ENCODE measurements at regions not wholly inside any gene's neighbourhood (a gene's known extent, or its start where the extent isn't known, plus 50 kb on each side); places are given as distances from the start of the nearest gene placed in this dataset.
A peak's percentile ranks its signal among the peaks of the same experiment; 100 is the strongest.

GRCh38 chr10:78772486-78772885 lies 296.3 kb upstream of the ZMIZ1 start:
- peak overlapping the region in 1 of 4 donors; percentile 43 for H3K27ac ChIP-seq

GRCh38 chr10:78772986-78773530 lies 295.7 kb upstream of the ZMIZ1 start:
- DNase-seq: peak; percentile 11 to 12
- Histone ChIP-seq H3K27ac (no peak overlapping the region), H3K36me3 (no peaks in the 10 kb centered on the region), H3K4me1 (peaks cover 0 to 3% (median 0%) of the 10 kb centered on the region in 4 donors), H3K27me3 (no peaks in the 10 kb centered on the region), H3K4me3 (no peak overlapping the region), H3K9me3 (no peaks in the 10 kb centered on the region)
- ATAC-seq (ENCODE audit: low FRiP score in 2 of 2): no peak
- no peak for TF ChIP-seq EP300 (IDR thresholded peaks at IDR 0.05)
- TF ChIP-seq, protein P1, sequence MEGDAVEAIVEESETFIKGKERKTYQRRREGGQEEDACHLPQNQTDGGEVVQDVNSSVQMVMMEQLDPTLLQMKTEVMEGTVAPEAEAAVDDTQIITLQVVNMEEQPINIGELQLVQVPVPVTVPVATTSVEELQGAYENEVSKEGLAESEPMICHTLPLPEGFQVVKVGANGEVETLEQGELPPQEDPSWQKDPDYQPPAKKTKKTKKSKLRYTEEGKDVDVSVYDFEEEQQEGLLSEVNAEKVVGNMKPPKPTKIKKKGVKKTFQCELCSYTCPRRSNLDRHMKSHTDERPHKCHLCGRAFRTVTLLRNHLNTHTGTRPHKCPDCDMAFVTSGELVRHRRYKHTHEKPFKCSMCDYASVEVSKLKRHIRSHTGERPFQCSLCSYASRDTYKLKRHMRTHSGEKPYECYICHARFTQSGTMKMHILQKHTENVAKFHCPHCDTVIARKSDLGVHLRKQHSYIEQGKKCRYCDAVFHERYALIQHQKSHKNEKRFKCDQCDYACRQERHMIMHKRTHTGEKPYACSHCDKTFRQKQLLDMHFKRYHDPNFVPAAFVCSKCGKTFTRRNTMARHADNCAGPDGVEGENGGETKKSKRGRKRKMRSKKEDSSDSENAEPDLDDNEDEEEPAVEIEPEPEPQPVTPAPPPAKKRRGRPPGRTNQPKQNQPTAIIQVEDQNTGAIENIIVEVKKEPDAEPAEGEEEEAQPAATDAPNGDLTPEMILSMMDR (IDR thresholded peaks at IDR 0.05): no peak
- WGBS, 2 donors: 90 to 91% methylated on average over 10 to 12 of the region's 12 CpGs

More at GRCh38 chr10:78772486-78772885, 296.3 kb upstream of the ZMIZ1 start:
- TF ChIP-seq POLR2A (IDR thresholded peaks at IDR 0.05) (no peak), EP300 (IDR thresholded peaks at IDR 0.05) (no peak), POLR2AphosphoS5 (IDR thresholded peaks at IDR 0.05) (no peak)
- H3K27me3 ChIP-seq: no peaks in the 10 kb centered on the region
- H3K9me3 ChIP-seq: no peaks in the 10 kb centered on the region
- H3K36me3 ChIP-seq: no peaks in the 10 kb centered on the region
- DNase-seq: peak in 1 of 2 donors; percentile 6
- ATAC-seq (ENCODE audit: low FRiP score in 2 of 2): no peak
- H3K4me1 ChIP-seq: peaks cover 0 to 3% (median 0%) of the 10 kb centered on the region in 4 donors
- no peak overlapping the region for H3K4me3 ChIP-seq
- WGBS, 2 donors: 88 to 89% methylated on average over 4 to 8 of the region's 8 CpGs

DNA sequence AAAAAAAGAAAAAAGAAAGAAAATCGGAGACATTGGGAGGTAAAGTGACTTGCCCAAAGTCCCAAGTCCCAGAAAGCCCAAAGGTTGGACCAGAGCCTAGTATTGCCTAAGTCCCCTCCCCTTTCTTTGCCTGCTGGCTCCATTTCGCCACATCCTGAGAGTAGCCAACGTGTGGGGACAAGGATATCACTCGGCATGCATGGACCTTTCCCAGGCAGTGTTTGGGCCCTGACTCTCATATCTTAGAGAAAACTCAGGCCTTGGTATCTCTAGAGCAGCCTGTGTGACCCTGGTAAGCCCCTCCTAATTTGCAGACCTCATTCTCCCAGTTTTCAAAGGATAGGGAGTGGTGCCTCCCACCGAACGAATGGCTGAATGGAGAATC lies 294.2 kb upstream of the ZMIZ1 start:
- Histone ChIP-seq H3K9me3 (no peaks in the 10 kb centered on the region), H3K27me3 (no peaks in the 10 kb centered on the region), H3K4me3 (no peak overlapping the region), H3K27ac (peak overlapping the region; percentile 13 to 55 (median 40)), H3K4me1 (peaks cover 0 to 3% (median 0%) of the 10 kb centered on the region in 4 donors), H3K36me3 (no peaks in the 10 kb centered on the region)
- ATAC-seq (ENCODE audit: low FRiP score in 2 of 2) (no peak), DNase-seq (peak in 1 of 2 donors; percentile 19)
- WGBS, 2 donors: 61 to 66% methylated on average over 6 of the region's 6 CpGs
- no peak for TF ChIP-seq POLR2AphosphoS5 (IDR thresholded peaks at IDR 0.05)
- no peak for TF ChIP-seq EP300 (IDR thresholded peaks at IDR 0.05)
- TF ChIP-seq POLR2A (IDR thresholded peaks at IDR 0.05): no peak
- TF ChIP-seq, protein P1 (IDR thresholded peaks at IDR 0.05): no peak

DNA sequence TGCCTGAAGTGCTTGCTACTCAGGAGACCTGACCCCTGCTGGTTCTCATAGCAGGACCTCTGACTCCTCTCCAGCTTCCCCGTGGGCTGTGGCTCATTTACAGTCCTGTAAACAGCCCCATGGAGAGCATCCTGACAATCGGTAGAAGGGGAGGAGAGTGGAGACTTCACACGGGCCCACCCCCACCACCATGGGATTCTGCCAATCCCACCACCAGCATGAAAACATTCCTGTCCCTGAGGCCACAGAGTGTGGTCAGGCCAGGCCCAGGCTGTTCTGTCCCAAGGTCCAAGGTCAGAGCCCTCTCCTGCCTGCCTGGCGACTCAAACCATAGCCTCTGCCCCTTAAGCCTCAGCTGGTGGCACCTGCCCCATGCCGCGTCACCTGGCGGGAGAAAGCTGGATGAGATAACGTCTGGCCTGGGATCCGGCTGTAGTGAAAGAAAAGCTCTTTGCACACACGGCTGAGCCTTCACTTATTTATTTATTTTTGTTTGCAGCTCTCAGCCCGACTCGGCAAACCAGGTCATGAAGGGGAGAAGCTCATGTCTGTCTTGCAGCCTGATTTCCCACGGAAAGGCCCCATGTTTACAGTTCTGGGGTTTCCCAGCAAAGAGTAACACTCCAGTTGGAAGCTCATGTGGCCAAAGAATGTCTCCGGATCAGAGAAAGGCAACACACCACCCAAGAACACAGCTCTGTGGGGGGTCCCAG lies 293.6 kb upstream of the ZMIZ1 start:
- TF ChIP-seq, protein P1 (IDR thresholded peaks at IDR 0.05): no peak
- no peak for TF ChIP-seq EP300 (IDR thresholded peaks at IDR 0.05)
- no peak for TF ChIP-seq POLR2AphosphoS5 (IDR thresholded peaks at IDR 0.05)
- no peak for TF ChIP-seq POLR2A (IDR thresholded peaks at IDR 0.05)
- no peaks in the 10 kb centered on the region for H3K9me3 ChIP-seq
- DNase-seq (peak in 1 of 2 donors; percentile 19), ATAC-seq (ENCODE audit: low FRiP score in 2 of 2) (no peak)
- H3K36me3 ChIP-seq: no peaks in the 10 kb centered on the region
- H3K27ac ChIP-seq: peak overlapping the region; percentile 13 to 55 (median 40)
- 61 to 69% methylated on average over 10 to 14 of the region's 14 CpGs for WGBS, 2 donors
- H3K4me1 ChIP-seq: peaks cover 0 to 3% (median 0%) of the 10 kb centered on the region in 4 donors
- no peak overlapping the region for H3K4me3 ChIP-seq
- H3K27me3 ChIP-seq: no peaks in the 10 kb centered on the region

GRCh38 chr10:78775891-78776290 lies 292.9 kb upstream of the ZMIZ1 start:
- H3K27ac ChIP-seq: peak overlapping the region in 1 of 4 donors; percentile 15

More at GRCh38 chr10:78775891-78776290, 292.9 kb upstream of the ZMIZ1 start:
- no peak for TF ChIP-seq EP300 (IDR thresholded peaks at IDR 0.05)
- no peak for TF ChIP-seq POLR2AphosphoS5 (IDR thresholded peaks at IDR 0.05)
- TF ChIP-seq, protein P1 (IDR thresholded peaks at IDR 0.05): no peak
- TF ChIP-seq POLR2A (IDR thresholded peaks at IDR 0.05): no peak
- no peaks in the 10 kb centered on the region for H3K36me3 ChIP-seq
- 55 to 56% methylated on average over 1 of the region's 1 CpG for WGBS, 2 donors
- peaks cover 0 to 3% (median 0%) of the 10 kb centered on the region in 4 donors for H3K4me1 ChIP-seq
- H3K27me3 ChIP-seq: no peaks in the 10 kb centered on the region
- DNase-seq (no peak), ATAC-seq (ENCODE audit: low FRiP score in 2 of 2) (no peak)
- H3K9me3 ChIP-seq: no peaks in the 10 kb centered on the region
- no peak overlapping the region for H3K4me3 ChIP-seq
